GM18498 (cell line): ENCODE measurements at regions not wholly inside any gene's neighbourhood (a gene's known extent, or its start where the extent isn't known, plus 50 kb on each side); places are given as distances from the start of the nearest gene placed in this dataset.

ENCODE experiments used
- ATAC-seq: cut with Tn5 transposase; IDR thresholded peaks from one replicate; pipeline ENCODE4 v1.9.1; 2021; ENCODE audit warnings: mild to moderate bottlenecking, moderate library complexity; ENCODE audit not compliant: unreplicated experiment

DNA sequence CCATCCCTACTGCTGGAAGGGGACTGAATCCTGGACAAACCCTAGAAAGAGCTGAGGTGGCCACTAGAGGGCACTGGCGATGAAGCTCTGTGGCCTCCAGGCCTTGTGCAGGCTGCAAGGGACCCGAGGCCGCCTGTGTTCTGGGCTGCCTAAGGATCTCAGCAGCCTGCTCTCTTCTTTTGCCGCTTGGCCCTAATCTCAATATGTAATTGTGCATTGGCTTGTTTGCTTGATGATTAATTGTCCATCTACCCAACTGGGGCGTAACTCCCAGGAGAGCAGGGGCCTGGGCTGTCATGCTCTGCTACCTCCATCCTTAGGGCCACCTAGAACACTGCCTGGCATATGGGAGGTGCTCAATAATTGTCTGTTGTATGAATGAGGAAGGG is 73.8 kb downstream of the SYNE3 start:
- no peak for ATAC-seq

DNA sequence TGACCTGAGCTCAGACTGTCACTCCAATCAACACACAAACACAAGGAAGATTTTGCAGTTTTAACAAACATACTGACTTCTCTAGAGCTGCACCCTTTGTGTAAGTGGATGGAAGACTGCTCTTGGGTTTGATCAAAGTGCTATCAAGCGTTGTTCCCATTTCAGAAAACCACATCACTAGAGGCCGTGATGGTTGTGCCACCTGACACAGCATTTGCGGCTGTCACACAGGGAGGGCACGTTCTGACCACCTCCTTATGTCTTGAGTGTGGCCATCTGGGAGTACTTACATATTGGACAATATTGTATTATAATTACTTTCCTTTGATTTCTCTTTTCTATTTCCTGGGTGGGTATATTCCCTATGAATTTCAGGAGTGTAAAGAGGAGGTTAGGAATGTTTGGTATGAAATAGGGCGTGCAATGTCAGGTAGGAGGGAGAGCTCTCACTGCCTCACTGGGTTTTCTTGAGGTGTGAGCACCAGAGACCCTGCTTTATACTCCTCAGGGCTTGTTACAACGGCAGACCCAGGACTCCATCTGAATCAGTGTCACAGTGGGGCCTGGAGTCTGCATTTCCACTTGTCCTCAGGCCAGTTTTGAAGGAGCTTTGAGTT is 74.3 kb downstream of the SYNE3 start:
- ATAC-seq, result no peak

DNA sequence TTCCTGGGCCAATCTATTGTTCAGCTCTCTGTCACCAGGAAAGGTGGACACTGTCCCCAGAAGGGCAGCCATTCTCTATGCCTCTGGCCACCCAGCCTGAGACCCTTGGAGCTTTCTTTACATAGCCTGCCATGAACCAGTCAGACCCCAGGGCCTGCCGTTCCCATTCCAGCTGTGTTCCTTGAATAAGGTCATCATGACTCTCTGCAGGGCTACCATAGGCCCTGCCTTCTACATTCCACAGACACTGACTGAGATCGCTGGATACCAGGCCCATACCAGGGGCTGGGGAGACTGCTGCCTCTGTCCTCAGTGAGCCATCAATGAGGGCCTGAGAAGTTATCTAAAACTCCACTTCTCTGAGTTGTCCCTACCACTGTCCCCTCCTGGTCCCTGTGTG is 75.5 kb downstream of the SYNE3 start:
- ATAC-seq, result no peak

DNA sequence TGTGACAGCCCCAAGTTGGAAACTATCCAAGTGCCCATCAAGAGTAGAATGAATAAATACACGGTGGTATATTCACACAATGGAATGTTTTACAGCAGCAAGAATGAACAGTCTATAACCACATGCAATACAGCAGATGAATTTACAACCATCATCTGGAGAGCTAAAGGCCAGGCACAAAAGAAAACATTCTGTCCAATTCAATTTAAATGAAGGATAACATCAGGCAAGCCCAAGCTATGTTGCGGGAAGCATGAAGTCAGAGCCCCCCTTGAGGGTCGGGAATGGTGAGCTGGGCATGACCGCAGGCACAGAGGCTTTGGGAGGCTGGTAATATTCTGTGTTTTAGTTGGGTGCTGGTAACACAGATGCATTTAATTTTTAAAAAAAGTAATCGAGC is 76.0 kb downstream of the SYNE3 start:
- no peak for ATAC-seq

DNA sequence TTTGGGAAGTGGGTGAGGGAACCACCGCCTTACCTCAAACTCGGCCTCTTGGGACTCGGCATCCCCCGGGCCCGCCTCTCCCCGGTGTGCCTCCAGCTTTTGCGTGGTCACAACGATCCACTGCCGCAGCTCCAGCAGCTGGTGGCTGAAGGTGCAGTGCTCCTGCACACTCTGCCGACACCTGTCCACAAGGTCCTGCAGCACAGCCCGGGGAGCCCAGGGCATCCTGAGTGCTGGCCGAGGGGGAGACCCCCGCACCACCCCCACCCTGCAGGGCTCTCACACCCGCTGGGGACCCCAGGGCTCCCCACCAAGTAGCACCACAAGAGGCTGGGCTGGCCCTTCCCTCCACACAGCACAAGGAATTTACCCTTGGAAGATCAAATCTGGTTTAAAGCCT is 76.6 kb downstream of the SYNE3 start:
- ATAC-seq, result no peak

DNA sequence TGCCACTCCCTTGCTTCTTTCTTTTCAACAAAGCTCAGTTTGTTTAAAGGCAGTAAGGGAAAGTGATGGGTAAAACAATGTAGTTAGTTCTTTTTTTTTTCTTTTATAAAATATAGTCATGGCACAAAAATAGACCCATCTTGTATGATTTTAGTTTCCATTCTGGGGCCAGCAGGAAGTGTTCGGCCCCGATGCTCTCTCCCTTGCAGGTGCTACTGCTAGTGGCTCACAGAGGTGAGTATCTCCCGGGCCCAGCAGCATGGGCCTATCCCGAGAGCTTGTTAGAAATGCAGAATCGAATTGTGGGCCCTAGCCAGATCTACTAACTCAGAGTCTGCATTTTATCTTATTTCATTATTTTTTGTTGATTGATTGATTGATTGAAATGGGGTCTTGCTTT is 78.7 kb downstream of the SYNE3 start:
- ATAC-seq, result no peak

DNA sequence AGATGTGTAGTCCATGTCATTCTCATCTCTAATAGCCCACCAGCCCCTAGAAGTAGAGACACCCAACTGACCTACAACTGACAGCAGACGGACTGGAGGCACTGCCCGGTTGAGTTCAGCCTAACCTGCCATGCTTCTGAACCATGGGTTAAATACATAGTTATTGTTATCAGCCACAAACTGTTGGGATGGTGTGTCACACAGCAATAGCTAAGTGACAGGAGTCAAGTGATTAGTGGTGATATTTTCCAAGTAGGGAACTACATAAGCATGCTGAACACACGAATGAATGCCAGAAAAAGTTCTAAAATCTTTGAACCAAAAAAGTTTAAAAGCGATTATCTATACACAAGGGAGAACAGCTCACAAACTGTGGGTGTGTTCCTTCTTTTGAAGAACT is 80.1 kb downstream of the SYNE3 start:
- ATAC-seq, result no peak

DNA sequence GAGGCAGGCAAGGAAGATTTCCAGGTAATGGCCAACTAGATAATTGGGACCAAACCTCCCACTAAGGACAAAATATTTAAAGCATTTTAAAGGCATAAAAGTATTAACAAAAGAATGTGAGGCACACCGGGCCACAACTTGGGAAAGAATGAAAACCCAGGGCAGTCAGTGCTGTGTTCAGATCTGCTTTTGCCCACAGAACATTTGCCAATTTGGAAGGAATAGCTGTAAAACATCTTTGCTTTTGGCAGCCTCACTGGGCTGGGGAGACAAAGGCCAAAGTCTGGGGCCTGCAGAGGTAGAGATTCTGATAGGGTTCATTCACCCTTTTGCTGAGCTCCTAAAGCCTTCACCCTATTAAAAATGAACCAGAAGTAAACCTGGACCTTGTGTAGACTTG is 82.3 kb downstream of the SYNE3 start:
- ATAC-seq, result no peak

DNA sequence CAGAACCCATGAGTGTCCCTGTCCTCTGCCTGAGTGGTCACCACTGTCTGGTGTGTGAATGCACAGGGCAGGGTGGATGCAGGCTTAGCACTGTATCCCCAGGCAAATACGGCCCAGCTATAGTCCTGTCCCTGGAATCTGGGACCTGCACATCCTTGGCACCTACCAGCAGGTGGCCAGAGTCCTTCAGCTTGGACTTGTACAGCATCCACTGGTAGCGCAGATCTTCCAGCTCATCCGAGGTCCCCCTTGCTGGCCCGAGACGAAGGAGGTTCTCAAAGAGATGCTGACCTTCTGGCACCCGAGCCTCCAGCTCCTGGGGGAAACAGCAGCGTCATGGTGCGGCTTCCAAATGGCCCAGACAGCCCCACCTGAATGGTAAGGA is 83.4 kb downstream of the SYNE3 start:
- ATAC-seq, result no peak

DNA sequence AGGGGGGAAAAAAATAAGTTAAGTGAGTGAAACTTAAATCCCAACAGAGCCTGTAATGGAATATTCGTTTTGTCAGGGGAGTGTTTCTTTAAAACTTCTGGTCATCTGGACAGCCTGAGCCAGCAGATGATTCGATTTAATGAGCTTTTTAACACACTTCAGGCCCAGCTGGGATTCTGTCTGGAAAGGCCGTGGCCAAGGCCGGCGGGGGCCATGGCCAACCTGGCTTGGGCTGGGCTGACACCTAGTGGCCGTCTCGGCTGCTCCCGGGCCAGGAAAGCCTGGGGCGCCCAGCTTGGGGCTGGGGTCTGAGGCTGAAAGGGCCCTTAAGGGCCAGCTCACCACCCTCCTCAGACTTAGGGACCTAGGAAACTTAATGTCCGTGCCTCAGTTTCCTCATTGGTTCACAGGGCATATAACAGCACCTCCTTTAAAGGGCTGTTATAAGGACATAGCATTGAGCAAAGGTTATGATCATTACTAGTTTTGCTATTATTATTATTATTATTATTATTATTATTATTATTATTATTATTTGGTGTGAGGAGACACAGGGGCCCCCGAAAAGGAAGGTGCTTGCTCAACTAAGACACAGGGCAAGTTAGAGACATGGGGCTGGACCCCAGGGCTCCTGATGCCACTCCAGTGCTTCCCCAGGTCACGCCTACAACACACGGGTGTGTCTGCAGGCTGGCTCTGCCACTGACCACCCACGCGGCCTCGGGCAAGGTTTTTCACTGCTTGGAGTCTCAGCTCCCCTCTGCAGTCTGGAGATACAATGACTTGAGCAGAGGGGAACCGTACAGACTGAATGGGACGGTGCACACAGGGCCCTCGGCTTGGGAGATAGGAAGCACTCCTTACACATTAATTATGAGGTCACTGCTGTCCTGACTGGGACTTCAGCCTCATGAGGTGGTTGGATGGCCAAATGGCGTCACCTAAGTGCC is 84.0 kb downstream of the SYNE3 start:
- ATAC-seq, result no peak

DNA sequence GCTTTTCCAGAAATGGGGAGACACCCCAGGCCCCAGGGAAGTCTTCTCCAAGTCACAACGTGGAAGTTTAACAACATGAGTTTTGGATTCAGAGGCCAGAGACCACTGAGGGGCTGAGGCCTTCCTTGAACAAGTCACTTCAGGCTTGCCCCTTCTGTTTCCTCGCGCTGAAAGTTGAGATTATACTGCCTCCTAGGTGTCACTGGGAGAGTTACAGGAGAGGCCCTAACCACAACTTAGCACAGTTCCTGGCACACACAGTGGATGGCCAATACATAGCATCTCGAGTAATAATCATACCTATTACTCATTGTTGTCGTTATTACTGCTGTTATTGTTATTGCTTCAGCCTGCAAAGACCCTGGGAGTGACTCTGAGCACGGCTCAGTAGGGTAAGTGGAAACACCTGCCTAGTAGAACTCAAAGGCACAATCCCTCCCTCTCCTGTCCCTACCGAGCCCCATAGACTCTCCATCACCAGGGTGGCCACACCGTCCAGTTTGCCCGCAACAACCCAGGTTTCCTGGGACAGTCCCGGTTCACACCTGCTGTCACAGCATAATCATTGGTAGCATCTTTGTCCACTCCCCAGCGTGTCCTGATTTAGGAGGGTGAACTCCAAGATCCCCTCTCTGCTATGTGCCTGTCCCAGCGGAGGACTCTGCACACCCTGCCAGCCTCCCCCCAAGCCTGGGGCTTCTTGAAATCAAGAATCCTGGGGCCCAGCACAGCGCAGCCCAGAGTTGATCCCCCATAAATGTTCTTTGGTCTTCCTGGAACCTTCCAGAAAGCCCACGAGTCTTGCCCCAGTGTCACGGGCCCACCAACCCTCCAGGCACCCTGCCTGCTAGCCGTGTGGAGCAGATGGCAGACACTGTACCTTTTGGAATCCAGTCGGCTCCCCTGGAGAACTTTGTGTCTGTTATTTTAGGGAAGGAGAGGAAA is 85.0 kb downstream of the SYNE3 start:
- ATAC-seq, result peak; percentile 54

DNA sequence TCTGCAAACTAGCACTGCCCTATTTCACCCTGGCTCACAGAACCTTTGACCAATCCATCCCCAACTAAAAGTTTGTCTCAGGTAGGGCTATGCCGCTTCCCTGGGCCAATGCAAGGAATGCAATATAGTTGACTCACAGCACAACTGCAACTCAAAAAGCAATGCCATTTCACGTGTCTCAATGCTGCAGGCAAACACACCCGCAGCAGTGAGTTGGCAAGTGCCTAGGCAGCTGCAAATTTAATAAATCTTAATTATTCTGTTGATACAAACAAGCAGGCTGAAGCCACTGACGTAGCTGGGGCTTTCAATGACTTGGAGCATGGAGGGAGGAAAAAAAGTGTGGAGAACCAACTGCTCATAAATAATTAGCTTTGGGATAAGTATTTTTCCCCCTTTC is 87.9 kb downstream of the SYNE3 start:
- no peak for ATAC-seq

DNA sequence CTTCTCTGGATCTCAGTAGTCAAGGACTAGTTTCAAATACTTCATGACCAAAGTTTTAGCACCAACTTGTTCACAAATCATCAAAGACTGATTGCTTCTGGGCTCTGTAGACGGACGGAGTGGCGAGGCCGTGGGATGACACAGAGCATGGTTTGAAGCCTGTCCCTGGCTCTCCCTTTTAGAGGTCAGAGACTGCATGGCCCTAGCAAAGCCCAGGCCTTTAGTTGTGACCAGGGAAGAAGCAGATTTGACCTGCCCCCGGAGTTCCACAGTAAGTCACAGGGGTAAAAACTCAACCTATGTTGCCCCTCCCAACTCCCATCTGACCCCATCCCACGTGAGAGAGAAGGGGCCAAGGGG is 90.4 kb downstream of the SYNE3 start:
- ATAC-seq, result no peak

DNA sequence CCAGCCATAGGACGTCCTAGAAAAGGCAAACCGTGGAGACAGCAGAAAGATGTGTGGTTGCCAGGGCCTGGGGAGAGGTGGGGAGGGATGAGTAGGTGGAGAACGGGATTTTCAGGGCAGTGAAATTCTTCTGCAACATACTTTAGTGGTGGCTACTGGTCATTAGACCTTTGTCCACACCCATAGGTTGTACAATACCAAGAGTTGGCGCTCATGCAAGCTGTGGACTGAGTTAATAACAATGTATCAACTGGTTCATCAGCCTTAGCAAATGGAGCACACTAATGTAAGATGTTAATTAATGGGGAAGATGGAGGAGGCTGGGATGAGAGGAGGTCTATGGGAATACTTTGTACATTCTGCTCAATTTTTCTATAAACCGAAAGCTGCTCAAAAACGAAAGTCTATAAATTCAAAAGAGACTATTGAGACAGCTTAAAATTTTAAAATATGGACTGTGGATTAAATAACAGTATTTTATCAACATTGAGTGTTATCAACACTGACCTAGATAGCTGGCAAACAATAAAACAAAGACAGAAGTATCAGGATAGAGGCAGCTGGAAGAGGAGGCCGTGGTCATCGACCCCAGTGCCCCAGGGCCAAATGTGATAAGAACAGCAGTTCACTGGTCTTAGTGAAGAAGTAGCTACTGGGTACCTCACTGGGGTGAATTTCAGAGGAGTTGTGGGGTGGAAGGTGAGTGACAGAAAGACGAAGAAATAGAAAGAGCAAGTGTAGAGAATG is 90.9 kb downstream of the SYNE3 start:
- ATAC-seq, result no peak

DNA sequence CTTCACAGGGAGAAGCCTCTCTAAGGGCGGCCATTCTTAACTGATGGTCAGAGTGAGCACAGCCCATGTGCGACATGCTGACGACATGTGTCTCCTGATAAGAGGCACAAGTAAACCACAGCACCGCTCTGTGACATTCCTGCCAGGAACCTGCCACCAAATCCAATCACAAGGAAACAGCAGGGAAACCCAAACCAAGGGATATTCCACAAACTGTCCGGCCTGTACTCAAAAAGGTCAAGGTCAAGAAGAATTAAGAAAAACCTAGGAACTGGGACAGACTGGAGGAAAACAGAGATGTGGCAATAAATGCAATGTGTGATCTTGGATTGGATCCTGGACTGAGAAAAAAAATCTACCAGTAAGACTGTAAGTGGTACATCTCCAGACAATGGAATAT is 91.9 kb downstream of the SYNE3 start:
- no peak for ATAC-seq

DNA sequence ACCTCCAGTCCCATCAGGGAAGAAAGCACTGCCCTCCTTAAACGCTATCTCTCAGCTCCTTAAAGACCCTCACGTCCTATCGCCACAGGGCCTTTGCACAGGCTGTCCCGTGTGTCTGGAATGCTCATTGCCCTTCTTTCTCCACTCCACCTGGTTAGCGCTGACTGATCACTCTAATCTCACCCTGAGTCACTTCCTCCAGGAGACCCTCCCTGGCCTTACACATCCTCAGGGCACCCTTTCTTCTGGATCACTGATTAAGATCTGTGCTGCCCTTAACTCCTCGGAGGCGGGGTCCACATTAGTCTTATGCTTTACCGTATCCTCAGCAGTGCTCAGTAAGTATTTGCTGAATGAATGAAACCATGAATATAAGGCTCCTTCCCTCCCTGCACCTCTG is 94.7 kb downstream of the SYNE3 start:
- no peak for ATAC-seq

DNA sequence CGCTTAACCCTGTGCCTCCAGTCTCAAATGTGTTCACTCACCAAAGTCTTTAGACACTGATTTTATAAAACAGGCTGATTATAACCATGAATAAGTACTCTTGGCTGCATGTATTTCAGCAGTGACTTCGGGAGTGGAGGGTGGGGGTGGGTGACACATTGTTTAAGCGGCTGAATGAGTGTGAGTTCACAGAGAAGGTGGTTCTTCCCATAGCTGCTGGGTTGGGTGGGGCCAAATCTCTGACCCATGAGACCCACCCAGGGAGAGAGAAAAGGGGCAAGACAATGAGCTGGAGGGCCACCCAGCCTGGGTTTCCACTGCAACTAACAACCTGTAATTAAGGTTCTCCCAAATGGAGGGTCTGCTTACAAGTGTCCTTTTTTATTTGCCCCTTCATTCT is 96.4 kb downstream of the SYNE3 start:
- no peak for ATAC-seq

DNA sequence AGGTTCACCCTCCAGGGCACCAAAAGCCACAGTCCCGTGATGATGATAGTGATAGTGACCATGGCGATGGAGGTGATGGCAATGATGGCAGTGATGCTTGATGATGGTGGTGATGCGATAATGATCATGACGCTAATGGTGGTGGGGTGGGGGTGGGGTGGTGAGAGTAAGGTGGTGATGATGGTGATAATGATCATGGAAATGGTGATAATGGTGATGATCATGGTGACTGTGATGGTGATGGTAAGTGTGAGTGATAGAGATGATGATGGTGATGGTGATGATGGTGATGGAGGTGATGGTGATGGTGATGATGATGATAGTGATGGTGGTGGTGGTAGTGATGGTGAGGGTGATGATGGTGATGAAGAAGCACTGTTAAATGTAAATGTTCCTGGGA is 96.9 kb downstream of the SYNE3 start:
- no peak for ATAC-seq

DNA sequence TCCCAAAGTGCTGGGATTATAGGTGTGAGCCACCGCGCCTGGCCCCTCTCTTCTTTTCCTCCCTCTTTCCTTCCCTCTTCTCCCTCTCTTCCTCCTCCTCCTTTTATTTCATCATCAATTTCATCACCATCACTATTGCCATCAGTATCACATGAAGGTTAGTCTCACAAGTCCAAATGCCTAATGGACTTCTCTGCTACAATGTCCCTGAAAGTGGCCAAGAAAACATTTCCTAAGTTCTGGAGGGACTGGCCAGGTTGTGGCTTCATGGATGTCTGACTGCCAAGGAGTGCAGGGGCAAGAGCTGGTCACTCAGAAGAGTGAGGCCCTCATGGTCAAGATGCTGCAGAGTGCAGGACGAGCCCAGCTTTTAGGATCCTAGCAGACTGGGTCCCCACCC is 97.6 kb downstream of the SYNE3 start:
- no peak for ATAC-seq

DNA sequence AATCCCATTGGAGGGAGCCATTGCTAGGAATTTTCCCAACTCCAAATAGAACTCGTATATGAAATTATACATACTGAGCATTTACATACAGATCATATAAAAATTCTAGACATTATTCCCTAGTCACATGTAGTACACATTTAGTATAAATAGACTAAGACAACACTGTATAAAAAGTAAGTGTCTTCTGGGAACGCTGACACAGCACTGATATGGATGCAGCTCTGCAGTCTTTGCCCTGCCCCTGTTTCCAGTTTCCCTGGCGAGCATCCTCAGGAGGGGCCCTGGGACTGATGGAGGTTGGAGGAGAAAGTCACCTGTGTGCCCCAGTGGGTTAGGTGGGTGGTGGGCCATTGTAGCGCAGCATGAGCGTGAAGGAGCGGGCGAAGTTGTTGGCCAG is 97.8 kb upstream of the CLMN start:
- ATAC-seq, result no peak

DNA sequence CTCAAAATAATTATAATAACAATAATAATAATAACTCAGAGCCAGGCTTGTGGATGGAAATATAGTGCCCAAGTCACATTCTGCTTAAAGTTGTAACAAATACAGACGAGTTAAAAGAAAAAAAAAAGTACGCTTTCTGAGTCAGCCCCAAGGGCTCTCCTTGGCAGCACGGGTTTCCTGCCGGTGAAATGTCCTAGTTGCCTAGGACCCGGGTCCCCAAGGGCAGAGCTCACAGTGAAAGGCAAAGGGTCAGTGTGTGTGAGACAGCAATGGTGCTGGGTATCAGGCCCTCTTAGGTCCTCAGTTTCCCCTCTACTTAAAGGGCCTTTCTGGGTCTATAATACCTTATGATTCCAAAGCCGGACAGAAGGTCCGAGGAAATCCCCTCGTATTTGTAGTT is 96.3 kb upstream of the CLMN start:
- ATAC-seq, result no peak
